ENCODE measurements at regions not wholly inside any gene's neighbourhood (a gene's known extent, or its start where the extent isn't known, plus 50 kb on each side); places are given as distances from the start of the nearest gene placed in this dataset.

DNA sequence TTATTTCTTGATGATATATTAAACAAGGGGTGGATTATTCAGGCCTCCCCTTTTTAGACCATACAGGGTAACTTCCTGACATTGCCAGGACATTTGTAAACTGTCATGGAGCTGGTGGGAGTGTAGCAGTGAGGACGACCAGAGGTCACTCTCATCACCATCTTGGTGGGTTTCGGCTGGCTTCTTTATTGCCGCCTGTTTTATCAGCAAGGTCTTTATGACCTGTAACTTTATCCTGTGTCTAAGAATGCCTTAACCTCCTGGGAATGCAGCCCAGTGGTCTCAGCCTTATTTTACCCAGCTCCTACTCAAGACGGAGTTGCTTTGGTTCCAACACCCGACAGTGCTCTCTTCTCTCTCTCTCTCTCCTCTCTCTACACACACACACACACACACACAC is 221.9 kb downstream of the C16orf95 start:
- H3F3A ChIP-seq (ENCODE audit: insufficient read depth, low read length), result no peaks in the 10 kb centered on the region
- H3K27me3 ChIP-seq (replicated peaks; ENCODE audit: insufficient read depth, low read length), result 0 out of 2 replicates have a peak, but pooled peaks cover 4% of the 10 kb centered on the region

DNA sequence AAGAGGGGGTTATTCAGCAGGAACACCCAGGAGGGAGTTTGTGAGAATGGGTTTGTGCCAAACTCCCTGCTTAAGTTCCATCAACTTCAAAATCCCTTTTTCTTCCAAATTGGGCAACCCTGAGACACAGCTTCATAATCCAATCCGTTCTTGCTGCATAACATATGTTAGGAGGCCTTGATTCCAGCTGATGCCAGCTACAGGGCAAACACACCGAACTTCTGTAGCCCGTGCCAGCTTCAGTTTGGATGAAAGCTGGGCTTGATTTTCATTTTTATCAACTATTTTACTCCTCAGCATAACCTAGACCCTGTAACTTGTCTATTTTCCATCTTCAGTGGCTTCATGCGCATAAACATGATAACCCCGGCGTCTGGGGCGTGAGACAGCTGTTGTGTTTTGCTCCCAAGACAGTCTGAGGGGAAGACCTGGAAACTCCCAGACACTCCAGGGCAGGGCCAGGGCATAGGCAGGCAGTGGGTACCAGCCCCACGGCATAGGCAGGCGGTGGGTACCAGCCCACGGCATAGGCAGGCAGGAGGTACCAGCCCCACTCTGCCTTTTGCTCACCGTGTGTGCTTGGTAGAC is 220.4 kb downstream of the C16orf95 start:
- Histone ChIP-seq H3K79me2 (ENCODE audit: low read length) (no peaks in the 10 kb centered on the region), H3K36me3 (replicated peaks; ENCODE audit: insufficient read depth, low read length) (no peaks in the 10 kb centered on the region), H2AFZ (ENCODE audit: low read length) (no peak overlapping the region), H3K4me3 (ENCODE audit: low read length) (no peak overlapping the region), H3K27me3 (replicated peaks; ENCODE audit: insufficient read depth, low read length) (no peaks in the 10 kb centered on the region), H4K20me1 (ENCODE audit: insufficient read depth, low read length) (no peaks in the 10 kb centered on the region), H3F3A (ENCODE audit: insufficient read depth, low read length) (no peaks in the 10 kb centered on the region), H3K27ac (ENCODE audit: low read length) (no peak overlapping the region), H3K4me1 (ENCODE audit: low read length) (no peaks in the 10 kb centered on the region), H3K4me2 (ENCODE audit: low read depth, low read length) (no peak overlapping the region), H3K9ac (ENCODE audit: low read length) (no peak overlapping the region), H3K9me2 (replicated peaks; ENCODE audit: insufficient read depth, low read length) (no peaks in the 10 kb centered on the region), H3K9me3 (replicated peaks; ENCODE audit: insufficient read depth, low read length) (no peaks in the 10 kb centered on the region)
- DNase-seq, result no peak
- TF ChIP-seq EZH2 (optimal IDR thresholded peaks at IDR 0.05; ENCODE audit: low read depth, low read length), result no peak
- TF ChIP-seq EZH2phosphoT487 (IDR thresholded peaks at IDR 0.05; ENCODE audit: low read length), result no peak
- TF ChIP-seq, protein P1, sequence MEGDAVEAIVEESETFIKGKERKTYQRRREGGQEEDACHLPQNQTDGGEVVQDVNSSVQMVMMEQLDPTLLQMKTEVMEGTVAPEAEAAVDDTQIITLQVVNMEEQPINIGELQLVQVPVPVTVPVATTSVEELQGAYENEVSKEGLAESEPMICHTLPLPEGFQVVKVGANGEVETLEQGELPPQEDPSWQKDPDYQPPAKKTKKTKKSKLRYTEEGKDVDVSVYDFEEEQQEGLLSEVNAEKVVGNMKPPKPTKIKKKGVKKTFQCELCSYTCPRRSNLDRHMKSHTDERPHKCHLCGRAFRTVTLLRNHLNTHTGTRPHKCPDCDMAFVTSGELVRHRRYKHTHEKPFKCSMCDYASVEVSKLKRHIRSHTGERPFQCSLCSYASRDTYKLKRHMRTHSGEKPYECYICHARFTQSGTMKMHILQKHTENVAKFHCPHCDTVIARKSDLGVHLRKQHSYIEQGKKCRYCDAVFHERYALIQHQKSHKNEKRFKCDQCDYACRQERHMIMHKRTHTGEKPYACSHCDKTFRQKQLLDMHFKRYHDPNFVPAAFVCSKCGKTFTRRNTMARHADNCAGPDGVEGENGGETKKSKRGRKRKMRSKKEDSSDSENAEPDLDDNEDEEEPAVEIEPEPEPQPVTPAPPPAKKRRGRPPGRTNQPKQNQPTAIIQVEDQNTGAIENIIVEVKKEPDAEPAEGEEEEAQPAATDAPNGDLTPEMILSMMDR (IDR thresholded peaks at IDR 0.05; ENCODE audit: low read length), result no peak

More for the DNA sequence above, 221.9 kb downstream of the C16orf95 start:
- Histone ChIP-seq H3K9me2 (replicated peaks; ENCODE audit: insufficient read depth, low read length) (no peaks in the 10 kb centered on the region), H3K79me2 (ENCODE audit: low read length) (no peaks in the 10 kb centered on the region), H2AFZ (ENCODE audit: low read length) (no peak overlapping the region), H3K4me2 (ENCODE audit: low read depth, low read length) (no peak overlapping the region), H3K4me3 (ENCODE audit: low read length) (no peak overlapping the region), H3K9me3 (replicated peaks; ENCODE audit: insufficient read depth, low read length) (no peaks in the 10 kb centered on the region), H3K4me1 (ENCODE audit: low read length) (no peaks in the 10 kb centered on the region), H3K9ac (ENCODE audit: low read length) (no peak overlapping the region), H4K20me1 (ENCODE audit: insufficient read depth, low read length) (no peaks in the 10 kb centered on the region), H3K27ac (ENCODE audit: low read length) (no peak overlapping the region), H3K36me3 (replicated peaks; ENCODE audit: insufficient read depth, low read length) (no peaks in the 10 kb centered on the region)
- DNase-seq, result no peak
- TF ChIP-seq EZH2phosphoT487 (IDR thresholded peaks at IDR 0.05; ENCODE audit: low read length) (no peak), EZH2 (optimal IDR thresholded peaks at IDR 0.05; ENCODE audit: low read depth, low read length) (no peak)
- TF ChIP-seq, protein P1 (IDR thresholded peaks at IDR 0.05; ENCODE audit: low read length), result no peak

DNA sequence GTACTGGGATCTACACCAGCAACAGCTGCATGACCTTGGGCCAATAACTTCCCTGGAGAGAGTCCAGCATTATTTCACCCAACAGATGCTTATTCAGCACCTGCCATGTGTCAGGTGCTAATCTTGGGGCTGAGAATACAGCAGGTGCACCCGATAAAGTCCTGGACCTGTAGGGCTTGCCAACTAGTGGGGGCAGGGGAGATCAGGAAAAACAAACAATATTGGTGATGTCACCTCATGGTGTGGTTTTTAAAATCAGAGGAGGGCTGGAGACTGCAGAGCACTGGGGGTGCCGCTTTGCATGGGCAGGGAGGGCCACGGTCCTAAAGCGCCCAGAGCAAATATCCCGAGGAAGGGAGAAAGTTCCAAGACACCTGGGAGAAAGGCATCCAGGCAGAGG is 218.8 kb downstream of the C16orf95 start:
- no peaks in the 10 kb centered on the region for H3K36me3 ChIP-seq (replicated peaks; ENCODE audit: insufficient read depth, low read length)
- H3F3A ChIP-seq (ENCODE audit: insufficient read depth, low read length), result no peaks in the 10 kb centered on the region
- no peak overlapping the region for H3K27ac ChIP-seq (ENCODE audit: low read length)
- H3K9ac ChIP-seq (ENCODE audit: low read length), result no peak overlapping the region
- no peaks in the 10 kb centered on the region for H4K20me1 ChIP-seq (ENCODE audit: insufficient read depth, low read length)
- H3K4me3 ChIP-seq (ENCODE audit: low read length), result no peak overlapping the region
- no peaks in the 10 kb centered on the region for H3K4me1 ChIP-seq (ENCODE audit: low read length)
- H3K9me3 ChIP-seq (replicated peaks; ENCODE audit: insufficient read depth, low read length), result no peaks in the 10 kb centered on the region
- no peak overlapping the region for H3K4me2 ChIP-seq (ENCODE audit: low read depth, low read length)
- no peak for TF ChIP-seq EZH2phosphoT487 (IDR thresholded peaks at IDR 0.05; ENCODE audit: low read length)
- DNase-seq, result no peak
- no peaks in the 10 kb centered on the region for H3K9me2 ChIP-seq (replicated peaks; ENCODE audit: insufficient read depth, low read length)
- H3K27me3 ChIP-seq (replicated peaks; ENCODE audit: insufficient read depth, low read length), result no peaks in the 10 kb centered on the region
- H2AFZ ChIP-seq (ENCODE audit: low read length), result no peak overlapping the region
- no peaks in the 10 kb centered on the region for H3K79me2 ChIP-seq (ENCODE audit: low read length)

DNA sequence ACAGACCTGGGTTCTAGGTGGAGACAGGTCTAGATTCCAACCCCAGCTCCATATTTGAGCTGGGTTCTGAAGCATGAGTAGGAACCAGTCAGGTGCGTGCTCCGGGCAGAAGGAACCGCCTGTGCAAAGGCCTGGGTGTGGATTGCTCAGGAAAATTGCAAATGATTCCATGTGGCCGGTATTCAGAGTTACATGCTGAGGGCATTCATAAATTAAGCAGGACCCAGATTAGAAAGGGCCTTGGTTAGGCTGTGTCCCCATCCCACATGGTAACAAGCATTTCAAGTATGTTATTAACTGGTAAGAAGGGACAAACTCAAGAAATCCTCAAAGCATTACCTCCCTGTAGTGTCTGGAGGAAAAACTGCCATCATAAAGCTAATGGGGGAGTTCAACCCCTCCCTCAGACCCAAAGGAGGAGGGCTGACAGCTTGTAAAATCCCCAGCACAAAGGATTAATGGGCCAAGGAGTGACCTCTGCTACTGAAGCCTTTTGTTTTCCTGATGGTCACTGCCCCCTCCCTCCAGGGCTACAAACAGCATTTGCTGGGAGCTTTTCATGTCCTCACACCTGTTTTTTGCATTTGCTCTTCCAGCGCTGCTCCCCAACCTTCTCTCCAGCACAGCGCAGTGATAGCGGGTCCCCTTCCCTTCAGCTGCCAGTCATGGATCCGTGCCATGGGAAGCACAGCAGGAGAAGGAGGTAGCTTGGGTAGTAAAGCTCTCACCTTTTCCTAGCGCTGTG is 218.0 kb downstream of the C16orf95 start:
- Histone ChIP-seq H3K27me3 (replicated peaks; ENCODE audit: insufficient read depth, low read length) (no peaks in the 10 kb centered on the region), H3K27ac (ENCODE audit: low read length) (no peak overlapping the region), H3K79me2 (ENCODE audit: low read length) (no peaks in the 10 kb centered on the region), H3K9ac (ENCODE audit: low read length) (no peak overlapping the region), H3K9me2 (replicated peaks; ENCODE audit: insufficient read depth, low read length) (no peaks in the 10 kb centered on the region), H3K4me2 (ENCODE audit: low read depth, low read length) (no peak overlapping the region), H4K20me1 (ENCODE audit: insufficient read depth, low read length) (no peaks in the 10 kb centered on the region), H3K4me1 (ENCODE audit: low read length) (no peaks in the 10 kb centered on the region), H2AFZ (ENCODE audit: low read length) (no peak overlapping the region), H3F3A (ENCODE audit: insufficient read depth, low read length) (no peaks in the 10 kb centered on the region), H3K9me3 (replicated peaks; ENCODE audit: insufficient read depth, low read length) (no peaks in the 10 kb centered on the region), H3K4me3 (ENCODE audit: low read length) (no peak overlapping the region), H3K36me3 (replicated peaks; ENCODE audit: insufficient read depth, low read length) (no peaks in the 10 kb centered on the region)
- no peak for TF ChIP-seq EZH2phosphoT487 (IDR thresholded peaks at IDR 0.05; ENCODE audit: low read length)
- TF ChIP-seq, protein P1 (IDR thresholded peaks at IDR 0.05; ENCODE audit: low read length), result no peak
- no peak for TF ChIP-seq EZH2 (optimal IDR thresholded peaks at IDR 0.05; ENCODE audit: low read depth, low read length)
- no peak for DNase-seq
